ENCODE measurements at regions not wholly inside any gene's neighbourhood (a gene's known extent, or its start where the extent isn't known, plus 50 kb on each side); places are given as distances from the start of the nearest gene placed in this dataset.

GRCh38 chr17:73888862-73889261, 244.6 kb upstream of the SDK2 start:
- H3K27me3 ChIP-seq (ENCODE audit: control insufficient read depth, insufficient read depth, low read length), result no peaks in the 10 kb centered on the region
- no peaks in the 10 kb centered on the region for H3K4me1 ChIP-seq (ENCODE audit: control insufficient read depth, insufficient read depth, low read length, poor library complexity, severe bottlenecking)
- peaks cover 0 to 1% (median 0%) of the 10 kb centered on the region in 7 donors for H3K9me3 Mint-ChIP-seq
- H3K9me3 ChIP-seq (ENCODE audit: control insufficient read depth in 2 of 2, low read length in 2 of 2), result no peaks in the 10 kb centered on the region
- H3K27me3 Mint-ChIP-seq, result peaks cover 8% of the 10 kb centered on the region
- no peak overlapping the region for H3K27ac ChIP-seq (ENCODE audit: insufficient read depth, low read length, poor library complexity, severe bottlenecking)
- ATAC-seq (ENCODE audit: low read depth in 2 of 2) (no peak), DNase-seq (no peak)
- no peaks in the 10 kb centered on the region for H3K36me3 ChIP-seq (ENCODE audit: control insufficient read depth, insufficient read depth, low read length)
- no peak overlapping the region for H3K27ac Mint-ChIP-seq
- no peak overlapping the region for H3K4me3 ChIP-seq (ENCODE audit: low read depth, low read length)
- no peak overlapping the region for H3K4me3 Mint-ChIP-seq
- no peaks in the 10 kb centered on the region for H3K4me1 Mint-ChIP-seq
- H3K36me3 Mint-ChIP-seq, result no peaks in the 10 kb centered on the region

- no peak overlapping the region for H3K4me3 ChIP-seq (ENCODE audit: low read depth, low read length)
- ATAC-seq (ENCODE audit: low read depth in 2 of 2) (no peak), DNase-seq (no peak)
- Mint-ChIP-seq H3K27ac (no peak overlapping the region), H3K27me3 (peaks cover 10% of the 10 kb centered on the region), H3K36me3 (no peaks in the 10 kb centered on the region), H3K4me3 (no peak overlapping the region), H3K9me3 (peaks cover 0 to 1% (median 0%) of the 10 kb centered on the region in 7 donors), H3K4me1 (no peaks in the 10 kb centered on the region)
- H3K27ac ChIP-seq (ENCODE audit: insufficient read depth, low read length, poor library complexity, severe bottlenecking), result no peak overlapping the region
- H3K27me3 ChIP-seq (ENCODE audit: control insufficient read depth, insufficient read depth, low read length), result no peaks in the 10 kb centered on the region
- no peaks in the 10 kb centered on the region for H3K4me1 ChIP-seq (ENCODE audit: control insufficient read depth, insufficient read depth, low read length, poor library complexity, severe bottlenecking)
- no peaks in the 10 kb centered on the region for H3K36me3 ChIP-seq (ENCODE audit: control insufficient read depth, insufficient read depth, low read length)
- no peaks in the 10 kb centered on the region for H3K9me3 ChIP-seq (ENCODE audit: control insufficient read depth in 2 of 2, low read length in 2 of 2)
Observed at GRCh38 chr17:73889439-73889838, 245.2 kb upstream of the SDK2 start.

- Mint-ChIP-seq H3K27me3 (peaks cover 14% of the 10 kb centered on the region), H3K9me3 (peaks cover 0 to 1% (median 0%) of the 10 kb centered on the region in 7 donors), H3K4me3 (no peak overlapping the region), H3K36me3 (no peaks in the 10 kb centered on the region), H3K27ac (no peak overlapping the region), H3K4me1 (no peaks in the 10 kb centered on the region)
- Histone ChIP-seq H3K4me1 (ENCODE audit: control insufficient read depth, insufficient read depth, low read length, poor library complexity, severe bottlenecking) (no peaks in the 10 kb centered on the region), H3K9me3 (ENCODE audit: control insufficient read depth in 2 of 2, low read length in 2 of 2) (no peaks in the 10 kb centered on the region), H3K27ac (ENCODE audit: insufficient read depth, low read length, poor library complexity, severe bottlenecking) (no peak overlapping the region), H3K36me3 (ENCODE audit: control insufficient read depth, insufficient read depth, low read length) (no peaks in the 10 kb centered on the region), H3K27me3 (ENCODE audit: control insufficient read depth, insufficient read depth, low read length) (no peaks in the 10 kb centered on the region), H3K4me3 (ENCODE audit: low read depth, low read length) (no peak overlapping the region)
- DNase-seq, result no peak
- ATAC-seq (ENCODE audit: low read depth in 2 of 2), result no peak
Observed at GRCh38 chr17:73890831-73891405, 246.7 kb upstream of the SDK2 start.

- ATAC-seq (ENCODE audit: low read depth in 2 of 2) (no peak), DNase-seq (no peak)
- H3K27ac Mint-ChIP-seq, result no peak overlapping the region
- Histone ChIP-seq H3K4me3 (ENCODE audit: low read depth, low read length) (no peak overlapping the region), H3K27me3 (ENCODE audit: control insufficient read depth, insufficient read depth, low read length) (no peaks in the 10 kb centered on the region), H3K9me3 (ENCODE audit: control insufficient read depth in 2 of 2, low read length in 2 of 2) (no peaks in the 10 kb centered on the region), H3K27ac (ENCODE audit: insufficient read depth, low read length, poor library complexity, severe bottlenecking) (no peak overlapping the region), H3K36me3 (ENCODE audit: control insufficient read depth, insufficient read depth, low read length) (no peaks in the 10 kb centered on the region), H3K4me1 (ENCODE audit: control insufficient read depth, insufficient read depth, low read length, poor library complexity, severe bottlenecking) (no peaks in the 10 kb centered on the region)
- no peaks in the 10 kb centered on the region for H3K4me1 Mint-ChIP-seq
- no peak overlapping the region for H3K4me3 Mint-ChIP-seq
- no peaks in the 10 kb centered on the region for H3K36me3 Mint-ChIP-seq
- peaks cover 24% of the 10 kb centered on the region for H3K27me3 Mint-ChIP-seq
- peaks cover 0 to 1% (median 0%) of the 10 kb centered on the region in 7 donors for H3K9me3 Mint-ChIP-seq
Observed at GRCh38 chr17:73895157-73895556, 250.9 kb upstream of the SDK2 start.

DNA sequence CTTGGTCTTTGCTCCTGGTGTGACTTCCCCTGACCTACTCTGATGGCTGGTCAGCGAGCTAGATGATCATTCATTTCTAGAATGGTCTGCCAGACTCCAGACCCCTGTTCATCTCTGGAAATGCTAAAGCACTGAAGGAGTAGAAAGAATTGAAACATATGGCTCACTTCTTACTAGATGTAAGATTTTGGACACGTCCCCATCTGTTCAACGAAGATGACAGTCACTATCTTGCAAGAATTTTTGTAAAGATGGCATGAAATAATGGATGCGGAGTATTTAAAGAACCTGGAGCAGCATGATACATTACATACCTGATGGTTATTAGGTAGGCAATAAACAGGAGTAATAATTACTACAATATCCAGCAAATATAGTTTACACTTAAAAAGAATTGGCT, 252.7 kb upstream of the SDK2 start:
- Mint-ChIP-seq H3K4me1 (peaks cover 0 to 8% (median 5%) of the 10 kb centered on the region in 4 donors), H3K27ac (no peak overlapping the region), H3K36me3 (no peaks in the 10 kb centered on the region), H3K4me3 (no peak overlapping the region), H3K27me3 (peaks cover 35% of the 10 kb centered on the region), H3K9me3 (peaks cover 0 to 1% (median 0%) of the 10 kb centered on the region in 7 donors)
- Histone ChIP-seq H3K27ac (ENCODE audit: insufficient read depth, low read length, poor library complexity, severe bottlenecking) (no peak overlapping the region), H3K36me3 (ENCODE audit: control insufficient read depth, insufficient read depth, low read length) (no peaks in the 10 kb centered on the region), H3K9me3 (ENCODE audit: control insufficient read depth in 2 of 2, low read length in 2 of 2) (no peaks in the 10 kb centered on the region), H3K4me3 (ENCODE audit: low read depth, low read length) (no peak overlapping the region), H3K27me3 (ENCODE audit: control insufficient read depth, insufficient read depth, low read length) (peaks cover 3% of the 10 kb centered on the region), H3K4me1 (ENCODE audit: control insufficient read depth, insufficient read depth, low read length, poor library complexity, severe bottlenecking) (peaks cover 2% of the 10 kb centered on the region)
- DNase-seq (no peak), ATAC-seq (ENCODE audit: low read depth in 2 of 2) (no peak)

DNA sequence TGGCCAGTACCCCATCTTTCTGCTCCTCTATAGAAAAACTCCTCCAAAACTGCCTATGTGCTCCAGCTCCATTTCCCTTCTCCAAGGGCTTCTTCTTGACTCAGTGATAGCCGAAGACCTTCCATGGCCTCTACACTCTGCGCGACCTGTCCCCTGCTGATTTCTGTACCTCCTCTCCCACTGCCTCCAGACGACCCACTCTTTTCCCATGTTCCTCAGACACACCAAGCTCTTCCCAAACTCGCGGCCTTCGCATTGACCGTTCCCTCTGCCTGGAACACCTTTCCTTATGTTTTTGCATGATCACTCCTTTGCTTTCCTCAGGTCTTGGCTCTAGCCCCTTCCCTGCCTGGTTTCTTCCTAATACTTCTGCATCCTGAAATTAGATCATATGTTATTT, 255.6 kb upstream of the SDK2 start:
- Histone ChIP-seq H3K9me3 (ENCODE audit: control insufficient read depth in 2 of 2, low read length in 2 of 2) (no peaks in the 10 kb centered on the region), H3K36me3 (ENCODE audit: control insufficient read depth, insufficient read depth, low read length) (no peaks in the 10 kb centered on the region), H3K4me1 (ENCODE audit: control insufficient read depth, insufficient read depth, low read length, poor library complexity, severe bottlenecking) (peaks cover 4% of the 10 kb centered on the region), H3K4me3 (ENCODE audit: low read depth, low read length) (no peak overlapping the region), H3K27me3 (ENCODE audit: control insufficient read depth, insufficient read depth, low read length) (peaks cover 3% of the 10 kb centered on the region), H3K27ac (ENCODE audit: insufficient read depth, low read length, poor library complexity, severe bottlenecking) (no peak overlapping the region)
- DNase-seq (no peak), ATAC-seq (ENCODE audit: low read depth in 2 of 2) (no peak)
- H3K4me3 Mint-ChIP-seq, result no peak overlapping the region
- peak overlapping the region in 1 of 3 donors; percentile 34 for H3K27ac Mint-ChIP-seq
- H3K9me3 Mint-ChIP-seq, result no peaks in the 10 kb centered on the region
- peaks cover 40% of the 10 kb centered on the region for H3K27me3 Mint-ChIP-seq
- H3K36me3 Mint-ChIP-seq, result no peaks in the 10 kb centered on the region
- peaks cover 0 to 10% (median 6%) of the 10 kb centered on the region in 4 donors for H3K4me1 Mint-ChIP-seq

GRCh38 chr17:73900516-73900915, 256.3 kb upstream of the SDK2 start:
- peaks cover 39% of the 10 kb centered on the region for H3K27me3 Mint-ChIP-seq

DNA sequence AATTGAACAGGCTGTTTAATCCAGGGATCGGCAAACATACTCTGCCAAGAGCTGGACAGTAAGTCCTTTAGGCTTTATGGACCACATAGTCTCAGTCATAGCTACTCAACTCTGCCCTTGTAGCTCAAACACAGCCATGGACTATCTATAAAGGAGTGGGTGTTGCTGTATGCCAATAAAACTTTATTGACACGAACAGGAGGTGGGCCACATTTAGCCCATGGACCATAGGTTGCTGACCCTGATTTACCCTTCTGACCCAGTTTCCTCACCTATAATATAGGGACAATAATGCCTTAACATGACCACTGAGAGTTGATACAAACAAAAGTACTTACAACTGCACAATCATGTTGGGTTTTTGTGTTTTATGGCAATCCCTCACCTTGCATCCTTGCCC, 257.0 kb upstream of the SDK2 start:
- Histone ChIP-seq H3K9me3 (ENCODE audit: control insufficient read depth in 2 of 2, low read length in 2 of 2) (no peaks in the 10 kb centered on the region), H3K27me3 (ENCODE audit: control insufficient read depth, insufficient read depth, low read length) (peaks cover 3% of the 10 kb centered on the region), H3K4me1 (ENCODE audit: control insufficient read depth, insufficient read depth, low read length, poor library complexity, severe bottlenecking) (peaks cover 4% of the 10 kb centered on the region), H3K36me3 (ENCODE audit: control insufficient read depth, insufficient read depth, low read length) (no peaks in the 10 kb centered on the region), H3K4me3 (ENCODE audit: low read depth, low read length) (no peak overlapping the region), H3K27ac (ENCODE audit: insufficient read depth, low read length, poor library complexity, severe bottlenecking) (no peak overlapping the region)
- ATAC-seq (ENCODE audit: low read depth in 2 of 2), result no peak
- Mint-ChIP-seq H3K9me3 (no peaks in the 10 kb centered on the region), H3K36me3 (no peaks in the 10 kb centered on the region), H3K4me1 (peaks cover 0 to 10% (median 6%) of the 10 kb centered on the region in 4 donors), H3K27ac (peak overlapping the region in 1 of 3 donors; percentile 39), H3K4me3 (peak overlapping the region; percentile 15 to 93 (median 86)), H3K27me3 (peaks cover 39% of the 10 kb centered on the region)
- DNase-seq, result no peak

More at GRCh38 chr17:73900516-73900915, 256.3 kb upstream of the SDK2 start:
- peaks cover 4% of the 10 kb centered on the region for H3K4me1 ChIP-seq (ENCODE audit: control insufficient read depth, insufficient read depth, low read length, poor library complexity, severe bottlenecking)
- ATAC-seq (ENCODE audit: low read depth in 2 of 2) (no peak), DNase-seq (no peak)
- H3K27me3 ChIP-seq (ENCODE audit: control insufficient read depth, insufficient read depth, low read length), result peaks cover 3% of the 10 kb centered on the region
- Mint-ChIP-seq H3K4me1 (peaks cover 0 to 10% (median 6%) of the 10 kb centered on the region in 4 donors), H3K4me3 (no peak overlapping the region), H3K9me3 (no peaks in the 10 kb centered on the region), H3K36me3 (no peaks in the 10 kb centered on the region), H3K27ac (no peak overlapping the region)
- no peaks in the 10 kb centered on the region for H3K9me3 ChIP-seq (ENCODE audit: control insufficient read depth in 2 of 2, low read length in 2 of 2)
- H3K36me3 ChIP-seq (ENCODE audit: control insufficient read depth, insufficient read depth, low read length), result no peaks in the 10 kb centered on the region
- H3K27ac ChIP-seq (ENCODE audit: insufficient read depth, low read length, poor library complexity, severe bottlenecking), result no peak overlapping the region
- H3K4me3 ChIP-seq (ENCODE audit: low read depth, low read length), result no peak overlapping the region
